HepG2 (cell line): ENCODE measurements at regions not wholly inside any gene's neighbourhood (a gene's known extent, or its start where the extent isn't known, plus 50 kb on each side); places are given as distances from the start of the nearest gene placed in this dataset.

Source experiments
- ATAC-seq: fragments of 200-7000 bp; cut with Tn5 transposase; 3 replicates; pipeline ENCODE4 v1.9.1; 2020; ENCODE audit warnings: mild to moderate bottlenecking, moderate library complexity
- BruUV-seq: library from RNA; stranded (reverse); fragments of 400-500 nt; replicated peaks from 2 replicates; lab custom pipeline; 2021; lab: Mats Ljungman, UMichigan
- CTCF ChIA-PET: fragments of 300-600 bp; formaldehyde crosslinking; extraction: SDS; loops from one replicate; lab custom pipeline; 2021; ENCODE audit warnings: low total read pairs, inconsistent platforms, low intra/inter-chr PET ratio; lab: Yijun Ruan, JAX
- POLR2A ChIA-PET: fragments of 350-600 bp; sonication (Branson Sonifier 250); formaldehyde crosslinking; loops from one replicate; lab custom pipeline; 2020; ENCODE audit warnings: antibody characterized with exemption, inconsistent platforms; lab: Yijun Ruan, JAX
- DNase-seq: peaks from one replicate; pipeline ENCODE4 v3.0.0-alpha.2; 2015; ENCODE audit warnings: low spot score
- FAIRE-seq: peaks from 3 replicates; lab custom pipeline; 2011; peaks lifted over from hg19 to GRCh38; lab: Jason Lieb, UNC
- H2AFZ ChIP-seq: one replicate; pipeline ENCODE4 v1.6.1; 2011; ENCODE audit warnings: low read length, inconsistent platforms
- H3K27ac ChIP-seq: fragments of 300-600 bp; 3 replicates; pipeline ENCODE4 v1.8.0; 2011; ENCODE audit warnings: mixed run types, mild to moderate bottlenecking, mixed read lengths, low read length, inconsistent platforms; ENCODE audit not compliant: insufficient read depth; ENCODE audit errors: extremely low read length
- H3K27me3 ChIP-seq, 2 experiments: fragments of 200-600 bp in 1 of 2; 2 replicates in 1 of 2; 3 replicates in 1 of 2; pipeline versions ENCODE4 v1.6.0 to v1.8.0; 2011; ENCODE audit warnings: low read length in 2 of 2, mild to moderate bottlenecking in 2 of 2, moderate library complexity in 2 of 2, inconsistent platforms in 1 of 2; ENCODE audit not compliant: insufficient read depth in 2 of 2, control insufficient read depth in 1 of 2
- H3K36me3 ChIP-seq, 2 experiments: fragments of 200-600 bp in 1 of 2; replicated peaks in 1 of 2; 2 replicates in 1 of 2; 3 replicates in 1 of 2; pipeline versions ENCODE4 v1.5.1 to v1.8.0; 2011; ENCODE audit warnings: low read length in 2 of 2, inconsistent platforms in 1 of 2; ENCODE audit not compliant: insufficient read depth in 2 of 2, control insufficient read depth in 1 of 2
- H3K4me1 ChIP-seq: 2 replicates; pipeline ENCODE4 v1.5.1; 2012; ENCODE audit warnings: low read length, inconsistent platforms; ENCODE audit not compliant: insufficient read depth
- H3K4me2 ChIP-seq: 2 replicates; pipeline ENCODE4 v1.6.0; 2011; ENCODE audit warnings: low read depth, low read length, inconsistent platforms
- H3K4me3 ChIP-seq, 3 experiments: fragments of 200-600 bp in 1 of 3; sonication (generic), shearing (Covaris generic) in 1 of 3; replicated peaks in 1 of 3; 2 replicates each; pipeline ENCODE4 v1.5.1; 2011 to 2016; ENCODE audit warnings: low read length in 3 of 3, inconsistent platforms in 2 of 3, low read depth in 2 of 3, mild to moderate bottlenecking in 2 of 3, control low read depth in 1 of 3, mixed read lengths in 1 of 3; ENCODE audit not compliant: insufficient read depth in 1 of 3
- H3K79me2 ChIP-seq: one replicate; pipeline ENCODE4 v1.6.1; 2011; ENCODE audit warnings: low read length, inconsistent platforms; ENCODE audit not compliant: insufficient read depth
- H3K9ac ChIP-seq: 2 replicates; pipeline ENCODE4 v1.6.0; 2011; ENCODE audit warnings: mild to moderate bottlenecking, low read depth, low read length, inconsistent platforms; ENCODE audit not compliant: insufficient read depth
- H3K9me3 ChIP-seq: 2 replicates; pipeline ENCODE4 v1.5.1; 2012; ENCODE audit warnings: mild to moderate bottlenecking, low read length
- H4K20me1 ChIP-seq: 2 replicates; pipeline ENCODE4 v1.6.0; 2011; ENCODE audit warnings: inconsistent platforms, mild to moderate bottlenecking, low read length, moderate library complexity; ENCODE audit not compliant: insufficient read depth
- ASH2L ChIP-seq: fragments of 300-600, 200-600 bp; sonication (generic); IDR thresholded peaks from 2 replicates; pipeline ENCODE4 v1.7.0; 2017; ENCODE audit warnings: low read depth, mild to moderate bottlenecking, moderate library complexity, mixed read lengths, low read length; ENCODE audit not compliant: insufficient read length
- DZIP1 ChIP-seq: sonication (generic); formaldehyde crosslinking; IDR thresholded peaks from 2 replicates; pipeline ENCODE4 v1.5.0; 2020; ENCODE audit warnings: mild to moderate bottlenecking, missing genetic modification reagents
- FOXA1 ChIP-seq, 2 experiments: fragments of 450-650 bp in 1 of 2; sonication (generic) in 1 of 2; formaldehyde crosslinking in 1 of 2; IDR thresholded peaks; 2 replicates each; pipeline versions ENCODE4 v1.4.0 to v1.6.1; 2016 to 2020; ENCODE audit warnings: missing genetic modification reagents in 1 of 2
- FOXO1 ChIP-seq: sonication (generic); formaldehyde crosslinking; IDR thresholded peaks from 2 replicates; pipeline ENCODE4 v1.4.0; 2020; ENCODE audit warnings: missing genetic modification reagents
- GATAD1 ChIP-seq: IDR thresholded peaks from 2 replicates; pipeline ENCODE4 v1.6.1; 2016; ENCODE audit warnings: missing genetic modification reagents, missing compliant biosample characterization
- GFI1 ChIP-seq: sonication (generic); formaldehyde crosslinking; IDR thresholded peaks from 2 replicates; pipeline ENCODE4 v1.5.0; 2020; ENCODE audit warnings: missing genetic modification reagents, mild to moderate bottlenecking, borderline replicate concordance
- IKZF4 ChIP-seq: sonication (generic); formaldehyde crosslinking; IDR thresholded peaks from 2 replicates; pipeline ENCODE4 v1.5.1; 2020; ENCODE audit warnings: borderline replicate concordance, mild to moderate bottlenecking, low read depth, missing genetic modification reagents; ENCODE audit errors: not compliant biosample characterization
- KLF16 ChIP-seq, 2 experiments: sonication (generic) in 1 of 2; formaldehyde crosslinking in 1 of 2; IDR thresholded peaks; 2 replicates each; pipeline versions ENCODE4 v1.6.1 to v1.8.0; 2016 to 2023; ENCODE audit warnings: missing genetic modification reagents in 2 of 2, missing compliant biosample characterization in 1 of 2
- LRRFIP1 ChIP-seq: sonication (generic); formaldehyde crosslinking; conservative IDR thresholded peaks from 2 replicates; pipeline ENCODE4 v1.4.0; 2020; ENCODE audit warnings: missing genetic modification reagents
- POLR2AphosphoS5 ChIP-seq: IDR thresholded peaks from 2 replicates; pipeline ENCODE4 v1.6.1; 2012; ENCODE audit warnings: low read depth, low read length
- SMAD1 ChIP-seq: sonication (generic); formaldehyde crosslinking; IDR thresholded peaks from 2 replicates; pipeline ENCODE4 v1.4.0; 2020; ENCODE audit warnings: missing genetic modification reagents, low read depth, mild to moderate bottlenecking, borderline replicate concordance
- ZFAT ChIP-seq: sonication (generic); formaldehyde crosslinking; conservative IDR thresholded peaks from 2 replicates; pipeline ENCODE4 v1.8.1; 2023; ENCODE audit warnings: missing genetic modification reagents, inconsistent platforms
- ZMAT5 ChIP-seq: sonication (generic); formaldehyde crosslinking; IDR thresholded peaks from 2 replicates; pipeline ENCODE4 v1.5.0; 2020; ENCODE audit warnings: mild to moderate bottlenecking, low read depth, missing genetic modification reagents, borderline replicate concordance
- ZNF234 ChIP-seq: sonication (generic); formaldehyde crosslinking; conservative IDR thresholded peaks from 2 replicates; pipeline ENCODE4 v1.5.1; 2020; ENCODE audit warnings: mild to moderate bottlenecking, missing genetic modification reagents
- ZNF350 ChIP-seq: sonication (generic); formaldehyde crosslinking; IDR thresholded peaks from 2 replicates; pipeline ENCODE4 v1.4.0; 2020; ENCODE audit warnings: mild to moderate bottlenecking, low read depth, missing genetic modification reagents, borderline replicate concordance
- ZNF598 ChIP-seq: sonication (generic); formaldehyde crosslinking; IDR thresholded peaks from 2 replicates; pipeline ENCODE4 v1.5.1; 2020; ENCODE audit warnings: mild to moderate bottlenecking, missing genetic modification reagents, borderline replicate concordance
- ZNF724P ChIP-seq: sonication (generic); formaldehyde crosslinking; IDR thresholded peaks from 2 replicates; pipeline ENCODE4 v1.8.0; 2022; ENCODE audit warnings: missing genetic modification reagents, borderline replicate concordance
- WGBS: methylation state at CpG from one replicate; pipeline ENCODE4 v1.1.6; 2017; ENCODE audit warnings: low lambda C conversion rate; 5-methylcytosine and 5-hydroxymethylcytosine counted together
- in situ Hi-C: cut with HindIII; loops from 2 replicates; pipeline ENCODE4 v1.10.0; 2017; ENCODE audit warnings: low pct_unique_long_range_greater_than_20kb; ENCODE audit not compliant: extremely low pct_ligation_motif_present
- intact Hi-C: fragments of 100-400 bp; cut with micrococcal nuclease; formaldehyde crosslinking; loops from one replicate; pipeline ENCODE4 v1.10.0; 2022; ENCODE audit not compliant: unreplicated experiment

- Histone ChIP-seq H3K4me3 (no peak overlapping the region), H3K27ac (no peak overlapping the region), H3K4me1 (no peaks in the 10 kb centered on the region), H3K79me2 (no peaks in the 10 kb centered on the region), H3K27me3 (no peaks in the 10 kb centered on the region), H2AFZ (no peak overlapping the region), H3K4me2 (no peak overlapping the region), H3K36me3 (no peaks in the 10 kb centered on the region), H3K9me3 (no peaks in the 10 kb centered on the region), H4K20me1 (no peaks in the 10 kb centered on the region), H3K9ac (no peak overlapping the region)
- 0% methylated on average over 1 of the region's 1 CpG for WGBS
- no peak for DNase-seq
- in situ Hi-C loops: no loop called here
- ATAC-seq: no peak
- no peak for TF ChIP-seq LRRFIP1 (CRISPR knock-in tag)
- TF ChIP-seq ZNF234 (CRISPR knock-in tag): no peak
- TF ChIP-seq ZNF724P (CRISPR knock-in tag): no peak
- no peak for TF ChIP-seq SMAD1 (CRISPR knock-in tag)
- TF ChIP-seq ZNF350: no peak
- no peak for TF ChIP-seq POLR2AphosphoS5
- no peak for TF ChIP-seq GATAD1
- TF ChIP-seq ZFAT (CRISPR knock-in tag): no peak
- TF ChIP-seq GFI1 (CRISPR knock-in tag): no peak
- TF ChIP-seq KLF16 (CRISPR knock-in tag; IDR thresholded peaks at IDR 0.05): no peak
- no peak for TF ChIP-seq ZMAT5 (CRISPR knock-in tag)
- no peak for TF ChIP-seq DZIP1 (CRISPR knock-in tag)
- TF ChIP-seq IKZF4 (CRISPR knock-in tag): no peak
- no peak for TF ChIP-seq ASH2L
- TF ChIP-seq FOXA1 (IDR thresholded peaks at IDR 0.05): no peak
- TF ChIP-seq FOXA1 (CRISPR knock-in tag; IDR thresholded peaks at IDR 0.05): no peak
- TF ChIP-seq ZNF598 (CRISPR knock-in tag): no peak
- TF ChIP-seq FOXO1 (CRISPR knock-in tag): no peak
- ChIA-PET CTCF (no interaction called here), POLR2A (no interaction called here)
- intact Hi-C loops: no loop called here
- no TSS peak for BruUV-seq
- no peak for FAIRE-seq
Measured at GRCh38 chr13:107846642-107847041, 368.7 kb downstream of the LIG4 start.
